ENCODE measurements at regions not wholly inside any gene's neighbourhood (a gene's known extent, or its start where the extent isn't known, plus 50 kb on each side); places are given as distances from the start of the nearest gene placed in this dataset.

DNA sequence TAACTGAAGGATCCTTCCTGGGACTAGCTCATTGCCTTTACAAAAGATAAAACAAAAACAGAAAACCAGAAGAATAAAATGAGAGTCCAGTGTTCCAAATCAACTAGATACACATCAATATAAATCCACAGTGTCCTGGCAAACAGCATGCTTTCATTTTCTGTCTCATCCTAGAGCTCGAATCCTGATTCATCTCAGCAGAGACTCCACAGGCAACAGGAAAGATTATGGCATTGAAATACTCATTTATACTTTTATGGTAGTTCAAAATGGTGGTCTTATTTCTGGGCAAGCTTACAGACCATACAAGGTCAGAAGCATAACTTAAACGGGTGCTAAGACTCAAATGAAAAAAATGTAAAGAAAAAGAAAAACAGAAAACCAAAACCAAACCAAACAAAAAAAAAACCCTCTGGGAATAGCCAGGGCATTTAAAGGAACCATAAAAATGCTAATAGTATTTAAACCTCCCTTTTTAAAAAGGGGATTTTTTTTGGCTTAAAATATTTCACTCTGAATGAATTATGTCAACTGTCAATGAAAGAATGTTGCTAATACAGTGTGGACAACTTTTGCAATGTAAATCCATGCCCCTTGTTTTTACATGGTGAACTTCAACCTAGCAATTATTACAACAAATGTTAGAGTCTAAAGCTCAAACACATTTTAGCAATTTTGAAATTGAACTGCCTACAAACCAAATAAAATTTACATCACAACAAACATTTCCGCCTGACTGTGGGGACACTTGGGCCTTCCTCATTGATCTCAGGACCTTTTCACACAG lies 57.9 kb downstream of the GPR101 start:
- H3K27ac ChIP-seq = no peak overlapping the region
- TF ChIP-seq, protein P1, sequence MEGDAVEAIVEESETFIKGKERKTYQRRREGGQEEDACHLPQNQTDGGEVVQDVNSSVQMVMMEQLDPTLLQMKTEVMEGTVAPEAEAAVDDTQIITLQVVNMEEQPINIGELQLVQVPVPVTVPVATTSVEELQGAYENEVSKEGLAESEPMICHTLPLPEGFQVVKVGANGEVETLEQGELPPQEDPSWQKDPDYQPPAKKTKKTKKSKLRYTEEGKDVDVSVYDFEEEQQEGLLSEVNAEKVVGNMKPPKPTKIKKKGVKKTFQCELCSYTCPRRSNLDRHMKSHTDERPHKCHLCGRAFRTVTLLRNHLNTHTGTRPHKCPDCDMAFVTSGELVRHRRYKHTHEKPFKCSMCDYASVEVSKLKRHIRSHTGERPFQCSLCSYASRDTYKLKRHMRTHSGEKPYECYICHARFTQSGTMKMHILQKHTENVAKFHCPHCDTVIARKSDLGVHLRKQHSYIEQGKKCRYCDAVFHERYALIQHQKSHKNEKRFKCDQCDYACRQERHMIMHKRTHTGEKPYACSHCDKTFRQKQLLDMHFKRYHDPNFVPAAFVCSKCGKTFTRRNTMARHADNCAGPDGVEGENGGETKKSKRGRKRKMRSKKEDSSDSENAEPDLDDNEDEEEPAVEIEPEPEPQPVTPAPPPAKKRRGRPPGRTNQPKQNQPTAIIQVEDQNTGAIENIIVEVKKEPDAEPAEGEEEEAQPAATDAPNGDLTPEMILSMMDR (conservative IDR thresholded peaks at IDR 0.05) = no peak

DNA sequence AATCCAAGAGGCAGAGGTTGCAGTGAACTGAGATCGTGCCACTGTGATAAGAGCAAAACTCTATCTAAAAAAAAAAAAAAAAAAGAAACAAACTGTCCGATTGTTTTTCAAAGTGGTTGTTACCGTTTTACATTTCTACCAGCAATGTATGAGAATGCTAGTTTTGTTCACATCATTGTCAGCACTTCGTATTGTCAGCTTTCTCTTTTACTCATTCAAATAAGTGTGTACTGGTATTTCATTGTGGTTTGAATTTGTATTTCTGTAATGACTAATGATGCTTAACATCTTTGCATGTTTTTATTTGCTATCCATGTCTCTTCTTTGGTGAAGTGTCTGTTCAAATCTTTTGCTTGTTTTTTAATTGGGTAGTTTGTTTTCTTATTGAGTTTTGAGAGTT lies 65.8 kb downstream of the GPR101 start:
- H3K27ac ChIP-seq = no peak overlapping the region
- TF ChIP-seq, protein P1 (conservative IDR thresholded peaks at IDR 0.05) = no peak

DNA sequence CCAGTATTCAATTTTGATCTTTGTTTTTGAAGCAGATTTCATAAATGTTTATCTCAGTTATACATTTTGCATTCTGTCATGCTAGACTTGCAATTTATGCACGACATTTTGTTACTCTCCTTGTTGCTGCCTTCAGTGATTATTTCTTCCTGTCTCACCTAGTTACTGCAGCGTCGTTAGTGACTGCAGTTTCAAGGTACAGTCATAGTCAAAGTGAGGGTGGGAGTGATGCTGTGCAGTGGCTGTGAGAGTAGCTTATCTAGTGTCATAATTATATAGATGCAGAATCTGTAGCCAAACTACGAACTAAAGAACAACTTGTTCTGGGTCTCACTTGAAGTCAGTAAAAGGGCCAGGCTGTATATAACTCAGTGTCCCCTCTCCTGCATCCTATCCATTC lies 69.8 kb downstream of the GPR101 start:
- TF ChIP-seq, protein P1 (conservative IDR thresholded peaks at IDR 0.05) = no peak
- H3K27ac ChIP-seq = no peak overlapping the region

DNA sequence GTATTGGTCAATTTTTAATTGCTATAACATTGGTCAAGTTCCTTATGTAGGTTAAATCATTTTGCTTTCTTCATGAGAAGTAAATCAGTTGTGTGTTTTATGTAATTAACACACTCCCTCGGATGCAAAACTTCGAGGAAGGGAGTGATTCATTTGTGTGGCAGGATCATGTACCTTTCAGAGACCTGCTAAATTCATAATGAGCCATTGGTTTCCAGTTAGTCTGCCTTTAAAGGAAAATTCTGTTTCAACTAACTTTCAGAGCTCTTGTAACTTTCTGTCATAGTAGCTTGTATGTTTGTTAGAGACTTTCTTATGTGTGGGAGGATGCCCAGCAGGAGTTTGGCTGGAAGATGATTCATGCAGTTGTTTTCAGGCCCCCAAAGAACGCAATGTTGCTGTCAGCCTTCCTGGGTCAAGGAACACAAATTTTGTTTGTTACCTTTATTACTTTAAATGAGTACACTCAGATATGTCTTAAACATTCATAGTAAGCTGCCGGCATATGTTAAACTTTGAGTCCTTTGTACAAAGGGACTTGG lies 72.1 kb downstream of the GPR101 start:
- TF ChIP-seq, protein P1 (conservative IDR thresholded peaks at IDR 0.05) = no peak
- no peak overlapping the region for H3K27ac ChIP-seq

DNA sequence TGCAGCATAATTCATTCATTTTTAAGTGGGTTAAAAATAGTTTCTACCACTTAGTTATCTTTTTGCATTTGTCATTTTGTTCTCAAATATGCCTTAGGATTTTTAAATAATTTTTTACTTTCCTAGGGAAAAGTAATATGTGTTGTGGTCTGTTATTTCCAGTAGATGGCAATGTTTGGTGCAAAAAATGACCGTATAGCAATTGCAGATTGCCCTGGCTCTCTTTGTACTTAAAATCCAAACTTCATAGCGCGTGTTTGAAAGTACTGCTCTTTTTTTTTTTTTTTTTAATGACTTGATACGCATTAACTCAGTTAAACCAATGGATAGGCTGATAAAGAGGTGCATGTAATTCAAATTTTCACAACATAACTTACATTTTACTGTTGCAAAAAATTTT lies 74.4 kb upstream of the RBMX start:
- no peak overlapping the region for H3K27ac ChIP-seq
- TF ChIP-seq, protein P1 (conservative IDR thresholded peaks at IDR 0.05) = peak; percentile 63

DNA sequence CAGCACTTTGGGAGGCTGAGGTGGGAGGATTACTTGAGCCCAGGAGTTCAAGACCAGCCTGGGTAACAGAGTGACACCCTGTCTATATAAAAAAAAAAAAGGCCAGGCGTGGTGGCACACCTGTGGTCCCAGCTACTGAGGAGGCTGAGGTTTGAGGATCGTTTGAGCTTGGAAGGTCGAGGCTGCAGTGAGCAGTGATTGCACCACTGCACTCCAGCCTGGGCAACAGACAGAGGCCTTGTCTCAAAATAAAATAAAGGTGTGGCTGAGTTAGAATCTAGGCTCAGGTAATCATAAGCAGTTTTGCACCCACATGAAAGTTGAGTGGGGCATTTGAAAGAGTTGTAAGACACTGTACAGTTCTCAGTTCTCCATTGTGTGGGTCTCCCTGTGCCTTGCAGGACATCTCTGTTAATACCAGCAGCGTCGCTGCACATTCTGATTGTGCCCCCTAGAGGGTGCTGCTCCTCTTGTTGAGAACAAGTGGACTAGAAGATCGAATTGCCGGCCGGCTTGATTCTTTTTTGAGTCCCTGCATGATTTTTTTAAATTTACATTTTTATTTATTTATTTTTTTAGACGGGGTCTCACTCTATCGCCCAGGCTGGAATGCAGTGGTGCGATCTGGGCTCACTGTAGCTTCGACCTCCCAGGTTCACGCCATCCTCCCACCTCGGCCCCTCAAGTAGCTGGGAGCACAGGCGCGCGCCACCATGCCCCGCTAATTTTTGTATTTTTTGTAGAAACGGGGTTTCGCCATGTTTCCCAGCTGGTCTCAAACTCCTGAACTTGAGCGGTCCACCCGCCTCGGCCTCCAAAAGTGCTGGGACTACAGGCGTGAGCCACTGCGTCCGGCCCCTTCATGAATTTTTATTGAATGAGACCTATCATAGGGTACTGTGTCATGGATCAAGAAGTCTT lies 73.6 kb upstream of the RBMX start:
- no peak overlapping the region for H3K27ac ChIP-seq
- TF ChIP-seq, protein P1 (conservative IDR thresholded peaks at IDR 0.05) = peak; percentile 77

DNA sequence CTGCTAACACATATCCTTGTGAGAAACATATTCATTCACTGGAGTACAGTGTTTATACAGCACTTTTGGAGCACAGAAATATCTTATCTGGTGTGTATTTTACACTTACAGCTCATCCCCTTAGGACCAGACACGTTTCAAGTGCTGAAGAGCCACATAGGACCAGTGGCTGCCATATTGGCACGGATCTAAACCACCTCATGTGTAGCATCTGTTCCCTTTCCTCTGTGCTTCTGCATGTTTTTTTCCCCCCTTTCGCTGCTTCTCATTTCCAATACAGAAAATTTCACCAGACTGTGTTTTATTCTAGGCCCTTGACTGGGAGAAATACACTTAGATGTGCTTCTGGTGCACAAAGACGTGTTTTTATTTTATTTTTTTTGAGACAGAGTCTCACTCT lies 69.7 kb upstream of the RBMX start:
- no peak overlapping the region for H3K27ac ChIP-seq
- TF ChIP-seq, protein P1 (conservative IDR thresholded peaks at IDR 0.05) = no peak
